GM12878 (cell line): ENCODE measurements at regions not wholly inside any gene's neighbourhood (a gene's known extent, or its start where the extent isn't known, plus 50 kb on each side); places are given as distances from the start of the nearest gene placed in this dataset.
A peak's percentile ranks its signal among the peaks of the same experiment; 100 is the strongest.

ENCODE experiments used
- CBFB ChIP-seq: IDR thresholded peaks from 2 replicates; pipeline ENCODE4 v1.6.1; 2016; ENCODE audit warnings: antibody characterized with exemption, low read depth
- CHD4 ChIP-seq: fragments of 200-600 bp; sonication (generic); IDR thresholded peaks from 2 replicates; pipeline ENCODE4 v1.6.1; 2016; ENCODE audit warnings: mild to moderate bottlenecking
- HDAC6 ChIP-seq: fragments of 200-600 bp; sonication (generic); IDR thresholded peaks from one replicate; pipeline ENCODE4 v1.8.0; 2017; ENCODE audit warnings: antibody characterized with exemption; ENCODE audit not compliant: unreplicated experiment
- POLR2A ChIP-seq: IDR thresholded peaks from 2 replicates; pipeline ENCODE4 v1.6.1; 2011; ENCODE audit warnings: low read depth, mild to moderate bottlenecking, low read length
- RCOR1 ChIP-seq: conservative IDR thresholded peaks from 2 replicates; pipeline ENCODE4 v1.6.1; 2012; ENCODE audit warnings: low read depth, low read length, improper control_type of control experiment
- SPI1 ChIP-seq: IDR thresholded peaks from 2 replicates; pipeline ENCODE4 v1.6.1; 2011; ENCODE audit warnings: low read depth, mild to moderate bottlenecking, low read length, moderate library complexity, borderline replicate concordance; ENCODE audit not compliant: insufficient read depth
- TF ChIP-seq, protein P1 (sequence below): IDR thresholded peaks from 2 replicates; pipeline ENCODE4 v1.6.1; 2011; ENCODE audit warnings: low read depth, low read length, improper control_type of control experiment, borderline replicate concordance
- TF ChIP-seq, protein P2 (sequence below), 3 experiments: IDR thresholded peaks in 2 of 3; conservative IDR thresholded peaks in 1 of 3; 2 replicates each; pipeline ENCODE4 v1.5.1; 2011; ENCODE audit warnings: low read depth in 3 of 3, low read length in 3 of 3, mild to moderate bottlenecking in 3 of 3, control low read depth in 2 of 3, moderate library complexity in 2 of 3, inconsistent platforms in 1 of 3, mixed read lengths in 1 of 3; ENCODE audit not compliant: control insufficient read depth in 2 of 3, insufficient read depth in 1 of 3; ENCODE audit errors: extremely low read depth in 1 of 3
- TF ChIP-seq, protein P3 (sequence below): IDR thresholded peaks from 2 replicates; pipeline ENCODE4 v1.6.1; 2011; ENCODE audit warnings: mild to moderate bottlenecking, low read depth, low read length, moderate library complexity; ENCODE audit not compliant: insufficient replicate concordance

DNA sequence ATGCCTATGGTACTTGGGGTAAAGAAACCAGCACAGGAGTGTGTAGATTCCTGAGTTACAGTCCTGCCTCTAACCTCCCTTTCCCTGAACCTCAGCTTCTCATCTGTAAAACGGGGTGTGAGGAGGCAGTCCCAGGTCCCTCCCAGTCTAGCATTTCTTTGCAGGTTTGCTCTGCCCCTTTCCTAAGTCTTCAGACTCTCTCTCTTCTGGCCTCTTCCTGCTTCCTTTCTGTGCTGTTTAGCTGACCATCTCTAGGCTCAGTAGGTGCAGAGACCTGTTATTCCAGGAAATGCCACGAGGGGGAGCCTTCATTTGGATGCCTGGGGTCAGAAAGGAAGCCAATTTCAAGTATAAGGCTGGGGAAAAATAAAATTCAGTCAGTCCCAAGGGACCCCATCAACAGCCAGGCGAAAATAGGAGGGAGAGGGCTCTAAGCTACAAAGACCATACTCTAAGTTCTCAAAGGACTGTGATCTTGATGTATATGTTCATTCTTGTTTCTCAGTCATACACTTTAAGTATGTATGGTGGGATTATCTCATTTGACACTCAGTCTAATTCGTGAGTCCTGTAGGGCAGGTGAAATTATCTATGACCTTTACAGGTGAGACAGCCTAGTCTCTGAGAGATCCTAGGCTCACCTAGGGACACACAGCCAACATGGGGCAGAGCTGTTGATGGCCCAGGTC is 89.1 kb downstream of the NCR2 start:
- TF ChIP-seq POLR2A (no peak), RCOR1 (no peak), SPI1 (no peak), CBFB (no peak), HDAC6 (no peak), CHD4 (no peak)
- TF ChIP-seq, protein P1, sequence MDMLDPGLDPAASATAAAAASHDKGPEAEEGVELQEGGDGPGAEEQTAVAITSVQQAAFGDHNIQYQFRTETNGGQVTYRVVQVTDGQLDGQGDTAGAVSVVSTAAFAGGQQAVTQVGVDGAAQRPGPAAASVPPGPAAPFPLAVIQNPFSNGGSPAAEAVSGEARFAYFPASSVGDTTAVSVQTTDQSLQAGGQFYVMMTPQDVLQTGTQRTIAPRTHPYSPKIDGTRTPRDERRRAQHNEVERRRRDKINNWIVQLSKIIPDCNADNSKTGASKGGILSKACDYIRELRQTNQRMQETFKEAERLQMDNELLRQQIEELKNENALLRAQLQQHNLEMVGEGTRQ = no peak
- TF ChIP-seq, protein P2, sequence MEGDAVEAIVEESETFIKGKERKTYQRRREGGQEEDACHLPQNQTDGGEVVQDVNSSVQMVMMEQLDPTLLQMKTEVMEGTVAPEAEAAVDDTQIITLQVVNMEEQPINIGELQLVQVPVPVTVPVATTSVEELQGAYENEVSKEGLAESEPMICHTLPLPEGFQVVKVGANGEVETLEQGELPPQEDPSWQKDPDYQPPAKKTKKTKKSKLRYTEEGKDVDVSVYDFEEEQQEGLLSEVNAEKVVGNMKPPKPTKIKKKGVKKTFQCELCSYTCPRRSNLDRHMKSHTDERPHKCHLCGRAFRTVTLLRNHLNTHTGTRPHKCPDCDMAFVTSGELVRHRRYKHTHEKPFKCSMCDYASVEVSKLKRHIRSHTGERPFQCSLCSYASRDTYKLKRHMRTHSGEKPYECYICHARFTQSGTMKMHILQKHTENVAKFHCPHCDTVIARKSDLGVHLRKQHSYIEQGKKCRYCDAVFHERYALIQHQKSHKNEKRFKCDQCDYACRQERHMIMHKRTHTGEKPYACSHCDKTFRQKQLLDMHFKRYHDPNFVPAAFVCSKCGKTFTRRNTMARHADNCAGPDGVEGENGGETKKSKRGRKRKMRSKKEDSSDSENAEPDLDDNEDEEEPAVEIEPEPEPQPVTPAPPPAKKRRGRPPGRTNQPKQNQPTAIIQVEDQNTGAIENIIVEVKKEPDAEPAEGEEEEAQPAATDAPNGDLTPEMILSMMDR (IDR thresholded peaks at IDR 0.05 in 2 of 3, conservative IDR thresholded peaks at IDR 0.05 in 1 of 3; ENCODE audit: control insufficient read depth in 2 of 3, extremely low read depth in 1 of 3, insufficient read depth in 1 of 3, low read depth in 3 of 3, low read length in 3 of 3) = peak; percentile 84 to 87 (median 86)
- TF ChIP-seq, protein P3, sequence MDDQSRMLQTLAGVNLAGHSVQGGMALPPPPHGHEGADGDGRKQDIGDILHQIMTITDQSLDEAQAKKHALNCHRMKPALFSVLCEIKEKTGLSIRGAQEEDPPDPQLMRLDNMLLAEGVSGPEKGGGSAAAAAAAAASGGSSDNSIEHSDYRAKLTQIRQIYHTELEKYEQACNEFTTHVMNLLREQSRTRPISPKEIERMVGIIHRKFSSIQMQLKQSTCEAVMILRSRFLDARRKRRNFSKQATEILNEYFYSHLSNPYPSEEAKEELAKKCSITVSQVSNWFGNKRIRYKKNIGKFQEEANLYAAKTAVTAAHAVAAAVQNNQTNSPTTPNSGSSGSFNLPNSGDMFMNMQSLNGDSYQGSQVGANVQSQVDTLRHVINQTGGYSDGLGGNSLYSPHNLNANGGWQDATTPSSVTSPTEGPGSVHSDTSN = no peak
